OCI-LY1 (cell line): ENCODE measurements at regions not wholly inside any gene's neighbourhood (a gene's known extent, or its start where the extent isn't known, plus 50 kb on each side); places are given as distances from the start of the nearest gene placed in this dataset.
"Not testable (repeated sequence)": the region's sequence is repeated elsewhere in the genome, so short reads cannot be mapped to it uniquely, and the experiment has no call there.

ENCODE experiments used
- EZH2 ChIP-seq: fragments of 200-600 bp; sonication (generic), shearing (Covaris generic); IDR thresholded peaks from 2 replicates; pipeline ENCODE4 v1.8.0; 2017; ENCODE audit warnings: borderline replicate concordance, mixed run types, mild to moderate bottlenecking, antibody characterized with exemption, low read length, moderate library complexity, mixed read lengths
- TF ChIP-seq, protein P1 (sequence below): fragments of 200-600 bp; sonication (generic), shearing (Covaris generic); IDR thresholded peaks from 2 replicates; pipeline ENCODE4 v1.5.1; 2017; ENCODE audit warnings: mild to moderate bottlenecking, antibody characterized with exemption, low read length, moderate library complexity, mixed read lengths

DNA sequence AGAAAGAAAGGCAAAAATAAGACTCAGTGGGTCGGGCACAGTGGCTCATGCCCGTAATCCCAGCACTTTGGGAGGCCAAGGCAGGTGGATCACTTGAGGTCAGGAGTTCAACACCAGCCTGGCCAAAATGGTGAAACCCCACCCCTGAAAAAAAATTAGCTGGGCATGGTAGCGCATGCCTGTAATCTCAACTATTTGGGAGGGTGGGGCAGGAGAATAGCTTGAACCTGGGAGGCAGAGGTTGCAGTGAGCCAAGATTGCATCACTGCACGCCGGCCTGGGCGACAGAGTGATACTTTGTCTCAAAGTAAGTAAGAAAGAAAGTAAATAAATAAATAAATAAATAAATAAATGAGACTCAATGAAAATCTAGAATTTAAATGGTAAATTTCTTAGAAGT, 145.9 kb upstream of the KRR1 start:
- TF ChIP-seq, protein P1, sequence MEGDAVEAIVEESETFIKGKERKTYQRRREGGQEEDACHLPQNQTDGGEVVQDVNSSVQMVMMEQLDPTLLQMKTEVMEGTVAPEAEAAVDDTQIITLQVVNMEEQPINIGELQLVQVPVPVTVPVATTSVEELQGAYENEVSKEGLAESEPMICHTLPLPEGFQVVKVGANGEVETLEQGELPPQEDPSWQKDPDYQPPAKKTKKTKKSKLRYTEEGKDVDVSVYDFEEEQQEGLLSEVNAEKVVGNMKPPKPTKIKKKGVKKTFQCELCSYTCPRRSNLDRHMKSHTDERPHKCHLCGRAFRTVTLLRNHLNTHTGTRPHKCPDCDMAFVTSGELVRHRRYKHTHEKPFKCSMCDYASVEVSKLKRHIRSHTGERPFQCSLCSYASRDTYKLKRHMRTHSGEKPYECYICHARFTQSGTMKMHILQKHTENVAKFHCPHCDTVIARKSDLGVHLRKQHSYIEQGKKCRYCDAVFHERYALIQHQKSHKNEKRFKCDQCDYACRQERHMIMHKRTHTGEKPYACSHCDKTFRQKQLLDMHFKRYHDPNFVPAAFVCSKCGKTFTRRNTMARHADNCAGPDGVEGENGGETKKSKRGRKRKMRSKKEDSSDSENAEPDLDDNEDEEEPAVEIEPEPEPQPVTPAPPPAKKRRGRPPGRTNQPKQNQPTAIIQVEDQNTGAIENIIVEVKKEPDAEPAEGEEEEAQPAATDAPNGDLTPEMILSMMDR: not testable (repeated sequence)
- TF ChIP-seq EZH2: not testable (repeated sequence)
